HAP-1 (cell line): ENCODE measurements at regions not wholly inside any gene's neighbourhood (a gene's known extent, or its start where the extent isn't known, plus 50 kb on each side); places are given as distances from the start of the nearest gene placed in this dataset.

ENCODE experiments used
- DNase-seq, 2 experiments: peaks; one replicate each; pipeline ENCODE4 v3.0.0-alpha.2; 2016 to 2020; ENCODE audit warnings: low spot score in 2 of 2
- H3K27me3 ChIP-seq: fragments of 250-450 bp; sonication (Bioruptor Pico); 2 replicates; pipeline ENCODE4 v1.5.1; 2020; ENCODE audit warnings: low read depth, mild to moderate bottlenecking, moderate library complexity
- H3K36me3 ChIP-seq: fragments of 250-450 bp; sonication (Bioruptor Pico); replicated peaks from 2 replicates; pipeline ENCODE4 v1.5.1; 2020; ENCODE audit warnings: mild to moderate bottlenecking
- H3K4me1 ChIP-seq: fragments of 250-450 bp; sonication (Bioruptor Pico); 2 replicates; pipeline ENCODE4 v1.5.1; 2020; ENCODE audit warnings: mild to moderate bottlenecking
- H3K4me3 ChIP-seq: fragments of 250-450 bp; sonication (Bioruptor Pico); 2 replicates; pipeline ENCODE4 v1.5.1; 2020; ENCODE audit warnings: mild to moderate bottlenecking, moderate library complexity
- H3K9me3 ChIP-seq: fragments of 250-450 bp; sonication (Bioruptor Pico); 2 replicates; pipeline ENCODE4 v1.5.1; 2020; ENCODE audit warnings: mild to moderate bottlenecking, moderate library complexity
- in situ Hi-C: fragments of 300-500 bp; cut with MboI; formaldehyde crosslinking; loops from 3 replicates; pipeline ENCODE4 v1.14.3; 2020; ENCODE audit warnings: low sequenced_read_pairs, inconsistent platforms, mixed read lengths

DNA sequence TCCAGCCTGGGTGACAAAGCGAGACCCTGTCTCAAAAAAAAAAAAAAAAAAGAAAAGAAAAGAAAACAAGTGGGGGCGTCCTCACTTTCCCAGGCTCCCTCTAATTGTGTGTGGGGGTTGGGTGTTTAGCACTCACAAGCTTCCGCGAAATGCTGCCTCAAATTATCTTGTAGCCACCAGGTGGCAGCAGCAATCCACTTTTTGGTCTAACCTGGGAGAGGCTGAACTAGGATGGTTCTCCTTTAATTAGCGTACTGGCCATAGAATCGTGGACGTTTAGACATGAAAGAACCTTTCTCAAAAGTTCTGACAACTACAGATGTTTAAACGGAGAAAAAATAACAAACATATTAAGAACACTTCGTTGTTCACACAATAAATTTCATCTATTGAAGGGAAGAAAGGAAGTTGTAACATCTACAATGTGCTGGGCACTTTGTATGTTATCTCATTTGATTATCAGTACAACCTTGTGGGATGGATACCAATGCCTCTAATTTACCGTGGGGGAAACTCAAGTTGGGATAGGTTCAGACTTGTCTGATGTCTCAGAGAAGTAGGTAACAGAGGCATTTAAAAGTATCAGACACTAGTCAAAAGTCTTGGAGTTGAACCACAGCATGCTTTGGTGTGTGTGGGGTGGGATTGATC is 122.7 kb upstream of the NABP1 start:
- H3K36me3 ChIP-seq = no peaks in the 10 kb centered on the region
- in situ Hi-C loops = loop anchor here (10.0 to 25.0 kb wide), 2 partner anchors 250 to 607 kb away; no protein-coding TSS in a partner anchor
- no peaks in the 10 kb centered on the region for H3K4me1 ChIP-seq
- peak; percentile 67 to 89 for DNase-seq
- H3K9me3 ChIP-seq = no peaks in the 10 kb centered on the region
- H3K4me3 ChIP-seq = no peak overlapping the region
- H3K27me3 ChIP-seq = peaks cover 4% of the 10 kb centered on the region; the same call in 1 of the 2 replicates

DNA sequence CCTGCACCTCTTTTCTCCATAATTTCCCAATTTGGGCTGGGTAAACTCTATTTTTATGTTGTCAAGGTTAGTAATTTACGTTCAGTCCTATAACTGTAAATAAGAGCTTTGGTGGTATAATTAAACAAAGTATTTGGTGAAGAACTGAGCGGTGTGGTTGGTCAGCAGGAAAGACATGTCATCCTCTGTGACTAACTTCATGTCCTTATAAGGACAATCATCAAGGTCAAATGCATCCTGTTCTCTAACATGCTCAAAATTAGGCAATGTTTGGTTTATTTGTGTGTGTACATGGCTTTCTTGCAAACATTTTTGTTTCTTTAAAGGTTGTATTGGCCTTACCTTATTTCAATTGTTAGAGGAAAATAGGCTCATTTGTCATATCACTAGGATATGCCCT is 121.5 kb upstream of the NABP1 start:
- no peak overlapping the region for H3K4me3 ChIP-seq
- no peaks in the 10 kb centered on the region for H3K36me3 ChIP-seq
- no peaks in the 10 kb centered on the region for H3K4me1 ChIP-seq
- in situ Hi-C loops = loop anchor here (10.0 to 25.0 kb wide), 2 partner anchors 248 to 606 kb away; no protein-coding TSS in a partner anchor
- no peaks in the 10 kb centered on the region for H3K9me3 ChIP-seq
- DNase-seq = no peak
- H3K27me3 ChIP-seq = peaks cover 4% of the 10 kb centered on the region; the same call in 1 of the 2 replicates

DNA sequence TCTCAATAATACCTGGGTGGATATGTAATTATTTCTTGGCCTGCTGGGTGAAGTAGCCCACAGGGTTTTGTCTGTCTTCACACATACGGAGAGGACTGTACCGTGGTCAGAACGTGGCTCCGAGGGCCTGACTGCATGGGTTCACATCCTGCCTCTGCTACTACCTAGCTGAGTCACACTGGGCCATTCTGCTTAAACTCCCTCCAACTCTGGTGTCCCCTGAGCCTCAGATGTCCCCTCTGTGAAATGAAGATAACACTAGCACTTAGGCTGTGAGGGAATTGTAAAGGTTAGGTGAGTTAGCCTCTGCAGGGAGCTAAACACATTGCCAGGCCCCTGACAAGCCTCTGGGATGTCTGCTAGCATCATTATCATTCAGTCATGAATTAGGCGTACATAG is 120.1 kb upstream of the NABP1 start:
- in situ Hi-C loops = loop anchor here (10.0 to 25.0 kb wide), 2 partner anchors 247 to 604 kb away; no protein-coding TSS in a partner anchor

DNA sequence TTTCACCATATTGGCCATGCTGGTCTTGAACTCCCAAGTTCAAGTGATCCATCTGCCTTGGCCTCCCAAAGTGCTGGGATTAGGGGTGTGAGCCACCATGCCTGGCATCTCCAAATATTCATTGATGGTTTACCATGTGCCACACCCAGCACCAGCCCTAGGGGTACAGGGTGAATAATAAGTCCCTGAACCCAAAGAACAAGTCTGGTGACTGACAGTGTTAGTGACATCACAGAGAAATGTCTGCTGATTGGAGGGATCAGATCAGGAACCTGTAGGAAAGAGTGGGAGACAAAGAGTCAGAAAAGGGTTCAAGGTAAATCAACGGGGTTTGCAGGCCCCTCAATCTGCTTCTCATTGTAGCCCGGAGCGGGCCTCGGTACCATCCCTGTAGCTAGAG is 118.4 kb upstream of the NABP1 start:
- no peak for DNase-seq
- H3K4me1 ChIP-seq = no peaks in the 10 kb centered on the region
- in situ Hi-C loops = loop anchor here (10.0 to 25.0 kb wide), 2 partner anchors 245 to 603 kb away; no protein-coding TSS in a partner anchor

More for the DNA sequence above, 120.1 kb upstream of the NABP1 start:
- Histone ChIP-seq H3K4me1 (no peaks in the 10 kb centered on the region), H3K4me3 (no peak overlapping the region), H3K27me3 (peaks cover 2% of the 10 kb centered on the region; the same call in 1 of the 2 replicates), H3K9me3 (no peaks in the 10 kb centered on the region), H3K36me3 (no peaks in the 10 kb centered on the region)
- no peak for DNase-seq

DNA sequence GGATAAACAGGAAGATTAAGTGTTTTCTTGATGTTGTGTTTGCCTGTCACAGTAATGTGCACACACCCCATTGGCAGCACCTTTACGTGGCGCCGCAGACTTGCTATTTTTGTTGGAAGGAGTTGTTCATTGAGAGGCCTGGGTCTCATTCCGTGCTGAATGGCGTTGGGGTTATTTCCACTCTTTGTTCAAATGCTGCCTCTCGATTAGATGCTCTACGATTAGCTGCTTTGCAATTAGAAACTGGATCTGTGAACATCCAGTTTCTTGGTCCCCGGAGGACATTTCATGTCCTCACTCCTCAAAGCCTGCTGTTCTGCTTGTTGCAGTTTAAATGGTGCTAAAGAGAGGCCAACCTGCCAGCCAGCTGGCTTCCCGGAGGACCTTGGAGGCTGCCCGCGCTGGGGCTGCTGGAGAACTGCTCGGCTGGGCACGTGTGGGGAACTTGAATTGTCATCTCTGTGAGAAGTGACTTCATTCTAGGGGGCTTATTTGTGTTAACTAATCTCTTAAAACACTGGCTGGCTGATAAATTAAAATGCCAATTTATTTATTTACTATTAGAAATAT is 117.4 kb upstream of the NABP1 start:
- Histone ChIP-seq H3K27me3 (peaks cover 4% of the 10 kb centered on the region; the same call in 1 of the 2 replicates), H3K4me1 (no peaks in the 10 kb centered on the region), H3K4me3 (no peak overlapping the region), H3K9me3 (no peaks in the 10 kb centered on the region), H3K36me3 (no peaks in the 10 kb centered on the region)
- DNase-seq = no peak
- in situ Hi-C loops = loop anchor here (10.0 to 25.0 kb wide), 2 partner anchors 124 to 602 kb away; no protein-coding TSS in a partner anchor

More for the DNA sequence above, 118.4 kb upstream of the NABP1 start:
- peaks cover 4% of the 10 kb centered on the region; the same call in 1 of the 2 replicates for H3K27me3 ChIP-seq
- H3K9me3 ChIP-seq = no peaks in the 10 kb centered on the region
- H3K36me3 ChIP-seq = no peaks in the 10 kb centered on the region
- no peak overlapping the region for H3K4me3 ChIP-seq

DNA sequence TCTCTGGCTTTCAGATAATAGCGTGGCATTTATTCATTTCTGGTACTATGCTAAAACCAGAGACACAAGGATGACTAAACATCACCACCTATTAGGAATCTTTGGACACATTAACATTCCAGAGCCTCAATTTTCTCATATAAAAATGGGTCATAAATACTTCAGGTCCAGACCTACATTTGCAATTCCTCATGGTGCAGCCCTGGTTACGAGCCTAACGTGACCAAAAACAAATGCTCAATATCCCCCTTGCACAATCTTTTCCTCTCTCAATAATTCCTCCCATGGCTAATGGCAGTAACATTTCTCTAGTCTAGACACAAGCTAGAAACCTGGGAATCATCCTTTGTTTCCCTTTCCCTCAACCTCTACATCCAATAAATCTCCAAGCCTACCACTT is 112.8 kb upstream of the NABP1 start:
- no peaks in the 10 kb centered on the region for H3K9me3 ChIP-seq
- peaks cover 8% of the 10 kb centered on the region; the same call in 1 of the 2 replicates for H3K27me3 ChIP-seq
- H3K36me3 ChIP-seq = no peaks in the 10 kb centered on the region
- no peaks in the 10 kb centered on the region for H3K4me1 ChIP-seq
- no peak overlapping the region for H3K4me3 ChIP-seq
- in situ Hi-C loops = loop anchor here (10.0 to 25.0 kb wide), 2 partner anchors 120 to 597 kb away; no protein-coding TSS in a partner anchor
- no peak for DNase-seq

DNA sequence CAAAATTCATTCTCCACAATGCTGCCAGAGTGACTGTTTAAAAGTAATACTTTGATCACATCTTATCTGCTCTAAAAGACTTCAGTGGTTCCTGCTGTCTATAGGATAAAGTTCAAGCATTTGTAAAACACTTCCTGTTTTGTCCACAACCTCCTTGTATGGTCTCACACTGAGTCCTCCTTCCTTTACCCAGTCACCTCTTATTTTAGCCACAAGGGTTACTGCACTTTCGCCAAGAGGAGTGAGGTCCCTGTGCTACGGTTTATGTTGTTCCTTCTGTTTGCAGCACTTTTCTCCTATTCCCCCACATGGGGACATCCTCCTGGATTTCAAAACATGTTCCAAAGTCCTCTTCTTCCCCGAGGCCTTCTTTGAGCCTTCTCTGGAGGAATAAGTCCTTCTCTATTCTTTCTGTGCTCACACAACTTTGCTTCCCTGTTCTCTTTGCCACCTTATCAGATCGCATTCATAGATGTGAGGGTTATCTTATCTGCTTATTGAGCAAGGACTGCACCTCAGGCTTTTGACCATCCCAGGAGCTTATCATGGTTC is 112.2 kb upstream of the NABP1 start:
- no peak overlapping the region for H3K4me3 ChIP-seq
- H3K36me3 ChIP-seq = no peaks in the 10 kb centered on the region
- in situ Hi-C loops = loop anchor here (10.0 to 25.0 kb wide), 2 partner anchors 119 to 597 kb away; no protein-coding TSS in a partner anchor
- no peaks in the 10 kb centered on the region for H3K9me3 ChIP-seq
- H3K4me1 ChIP-seq = peaks cover 1% of the 10 kb centered on the region
- DNase-seq = no peak
- peaks cover 8% of the 10 kb centered on the region; the same call in 1 of the 2 replicates for H3K27me3 ChIP-seq

DNA sequence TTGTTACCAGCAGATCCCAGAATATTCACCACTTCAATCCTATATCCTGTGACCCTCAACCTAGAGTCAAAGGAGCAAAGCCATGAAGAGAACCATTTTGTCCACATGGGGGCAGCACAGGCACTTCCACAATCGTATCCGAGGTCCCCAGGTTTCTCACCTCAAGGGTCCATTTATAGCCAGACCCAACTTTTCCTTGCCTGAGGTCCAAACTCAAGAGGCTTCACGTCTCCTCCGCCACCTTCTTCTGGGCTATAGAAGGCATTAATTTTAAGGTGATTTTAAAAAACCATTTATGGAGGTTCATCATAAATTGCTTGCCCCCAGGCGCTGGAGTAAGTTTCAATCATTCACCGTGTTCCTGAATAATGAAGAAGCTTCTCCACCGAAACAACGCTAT is 111.6 kb upstream of the NABP1 start:
- peaks cover 7% of the 10 kb centered on the region for H3K4me1 ChIP-seq
- H3K27me3 ChIP-seq = peaks cover 8% of the 10 kb centered on the region; the same call in 1 of the 2 replicates
- peak; percentile 46 to 86 for DNase-seq
- H3K9me3 ChIP-seq = no peaks in the 10 kb centered on the region
- no peak overlapping the region for H3K4me3 ChIP-seq
- no peaks in the 10 kb centered on the region for H3K36me3 ChIP-seq
- in situ Hi-C loops = loop anchor here (10.0 to 25.0 kb wide), 2 partner anchors 118 to 596 kb away; no protein-coding TSS in a partner anchor

DNA sequence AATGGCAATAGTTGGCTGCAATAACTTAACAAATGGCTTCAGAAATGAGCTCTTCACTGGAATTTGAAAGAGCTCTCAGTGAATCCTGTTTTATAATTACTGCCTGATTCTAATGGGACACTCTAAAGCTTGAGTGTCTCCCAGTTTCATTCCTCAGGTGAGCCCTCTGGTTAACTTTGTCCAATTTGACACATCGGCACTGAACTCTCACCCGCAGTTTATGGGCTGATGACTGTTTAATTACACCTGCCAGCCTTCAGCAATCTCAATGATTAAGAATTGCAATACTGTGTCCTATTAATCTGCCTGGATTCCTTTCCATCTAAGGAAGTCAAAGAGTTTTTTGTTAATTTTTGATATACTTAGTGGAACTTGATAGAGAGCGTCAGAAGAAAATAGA is 110.7 kb upstream of the NABP1 start:
- Histone ChIP-seq H3K4me1 (peaks cover 7% of the 10 kb centered on the region), H3K9me3 (no peaks in the 10 kb centered on the region), H3K36me3 (no peaks in the 10 kb centered on the region), H3K4me3 (no peak overlapping the region), H3K27me3 (peaks cover 8% of the 10 kb centered on the region; the same call in 1 of the 2 replicates)
- in situ Hi-C loops = loop anchor here (10.0 to 25.0 kb wide), 2 partner anchors 118 to 595 kb away; no protein-coding TSS in a partner anchor
- DNase-seq = no peak

DNA sequence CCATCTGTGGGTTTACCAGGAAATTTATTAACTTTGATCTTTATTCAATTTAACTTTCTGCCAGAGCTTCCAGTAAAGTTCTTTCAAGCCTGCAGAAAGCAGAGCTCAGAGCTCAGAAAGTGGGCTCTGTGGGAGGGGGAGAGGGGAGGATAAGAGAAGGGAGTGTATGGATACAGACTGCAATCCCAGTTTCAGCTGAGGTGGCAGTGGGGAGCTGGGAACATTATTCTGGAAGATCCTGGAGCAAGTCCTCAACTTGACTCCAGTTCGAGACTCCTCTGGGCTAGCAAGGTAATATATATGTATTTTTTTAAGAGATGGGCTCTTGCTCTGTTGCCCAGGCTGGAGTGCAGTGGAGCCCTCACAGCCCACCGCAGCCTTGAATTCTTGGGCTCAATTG is 108.9 kb upstream of the NABP1 start:
- peak in 1 of 2 experiments; percentile 44 for DNase-seq
- H3K4me1 ChIP-seq = peaks cover 7% of the 10 kb centered on the region
- peaks cover 8% of the 10 kb centered on the region; the same call in 1 of the 2 replicates for H3K27me3 ChIP-seq
- H3K4me3 ChIP-seq = no peak overlapping the region
- in situ Hi-C loops = loop anchor here (10.0 to 25.0 kb wide), 2 partner anchors 116 to 593 kb away; no protein-coding TSS in a partner anchor
- no peaks in the 10 kb centered on the region for H3K9me3 ChIP-seq
- no peaks in the 10 kb centered on the region for H3K36me3 ChIP-seq

DNA sequence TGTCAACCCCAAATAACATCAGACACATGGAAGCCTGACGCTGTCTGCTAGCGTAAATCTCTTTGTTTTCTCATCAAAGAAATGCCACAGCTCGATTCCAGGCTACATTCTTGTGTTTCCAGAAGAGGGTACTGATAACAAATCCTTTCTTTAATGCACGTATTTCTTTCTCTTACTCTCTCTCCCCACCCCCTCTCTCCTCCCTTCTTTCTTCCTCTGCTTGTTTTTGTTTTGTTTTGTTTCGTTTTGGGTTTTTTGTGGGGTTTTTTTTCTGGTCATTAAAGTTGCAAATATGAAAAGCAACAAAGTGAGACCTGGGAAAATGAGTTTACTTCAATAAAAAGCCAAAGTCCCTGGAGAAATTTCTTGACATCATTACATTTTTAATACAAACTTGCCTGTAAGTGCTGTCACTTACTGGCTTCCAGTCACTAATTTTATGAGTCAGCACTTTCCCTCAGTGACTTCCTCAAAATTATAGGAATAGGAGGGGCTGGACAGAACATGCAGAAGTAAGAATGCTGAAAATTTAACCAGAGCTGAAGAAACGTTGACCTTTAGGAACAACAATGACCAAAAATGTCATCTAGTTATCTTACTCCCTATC is 106.7 kb upstream of the NABP1 start:
- DNase-seq = peak; percentile 10 to 57
- in situ Hi-C loops = loop anchor here (25.0 kb wide), 1 partner anchor 591 kb away; no protein-coding TSS in a partner anchor
- no peaks in the 10 kb centered on the region for H3K36me3 ChIP-seq
- no peak overlapping the region for H3K4me3 ChIP-seq
- 0 out of 2 replicates have a peak, but pooled peaks cover 5% of the 10 kb centered on the region for H3K27me3 ChIP-seq
- peaks cover 7% of the 10 kb centered on the region for H3K4me1 ChIP-seq
- H3K9me3 ChIP-seq = no peaks in the 10 kb centered on the region

DNA sequence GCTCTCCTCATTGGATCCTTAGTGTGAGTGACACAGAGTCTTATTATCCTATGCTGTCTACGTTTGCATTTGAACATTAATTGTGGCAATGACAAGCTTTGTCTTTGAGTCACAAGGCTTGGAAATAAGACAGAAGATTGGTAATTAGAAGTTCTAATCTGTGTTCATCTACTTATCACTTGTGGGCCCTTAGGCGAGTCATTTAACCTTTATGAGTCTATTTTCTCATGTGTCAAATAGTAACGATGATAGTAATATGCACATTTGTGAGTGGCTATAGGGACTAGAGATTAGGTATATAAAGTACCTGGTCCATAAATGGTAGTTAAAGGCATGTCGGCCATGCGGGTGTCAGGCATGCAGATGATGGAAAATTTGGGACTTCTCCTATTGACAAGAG is 105.6 kb upstream of the NABP1 start:
- in situ Hi-C loops = loop anchor here (25.0 kb wide), 1 partner anchor 590 kb away; no protein-coding TSS in a partner anchor
- peaks cover 7% of the 10 kb centered on the region for H3K4me1 ChIP-seq
- H3K4me3 ChIP-seq = no peak overlapping the region
- DNase-seq = no peak
- no peaks in the 10 kb centered on the region for H3K36me3 ChIP-seq
- 0 out of 2 replicates have a peak, but pooled peaks cover 5% of the 10 kb centered on the region for H3K27me3 ChIP-seq
- no peaks in the 10 kb centered on the region for H3K9me3 ChIP-seq

DNA sequence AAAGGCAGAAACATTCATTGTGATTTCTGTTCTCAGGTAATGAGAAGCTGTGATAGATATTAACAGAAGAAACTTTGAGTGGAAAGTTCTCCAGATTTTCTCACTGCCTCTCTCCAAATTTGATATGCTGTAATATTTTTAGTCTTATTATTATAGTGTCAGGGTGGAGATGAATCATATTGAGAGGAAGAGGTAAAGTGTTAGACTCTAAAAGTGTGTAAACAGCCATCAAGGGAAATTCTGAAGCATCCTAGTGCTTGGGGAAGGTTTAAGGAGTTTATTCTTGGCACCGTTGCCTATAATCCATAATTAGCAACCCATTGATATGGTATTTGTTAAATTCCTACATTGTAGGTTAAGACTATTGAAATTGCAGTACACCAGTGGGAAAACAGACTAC is 104.7 kb upstream of the NABP1 start:
- H3K36me3 ChIP-seq = no peaks in the 10 kb centered on the region
- DNase-seq = no peak
- in situ Hi-C loops = loop anchor here (25.0 kb wide), 1 partner anchor 589 kb away; no protein-coding TSS in a partner anchor
- no peak overlapping the region for H3K4me3 ChIP-seq
- H3K4me1 ChIP-seq = peaks cover 7% of the 10 kb centered on the region
- H3K27me3 ChIP-seq = 0 out of 2 replicates have a peak, but pooled peaks cover 5% of the 10 kb centered on the region
- H3K9me3 ChIP-seq = no peaks in the 10 kb centered on the region
